HUES48 (cell line): ENCODE measurements at regions not wholly inside any gene's neighbourhood (a gene's known extent, or its start where the extent isn't known, plus 50 kb on each side); places are given as distances from the start of the nearest gene placed in this dataset.
"Not testable (repeated sequence)": the region's sequence is repeated elsewhere in the genome, so short reads cannot be mapped to it uniquely, and the experiment has no call there.

Experiments
- H3K27ac ChIP-seq: one replicate; pipeline ENCODE4 v1.7.0; 2013; ENCODE audit warnings: low read depth, low read length, inconsistent platforms
- H3K27me3 ChIP-seq: 2 replicates; pipeline ENCODE4 v1.6.1; 2013; ENCODE audit warnings: mild to moderate bottlenecking, low read length; ENCODE audit not compliant: control insufficient read depth, insufficient read depth
- H3K36me3 ChIP-seq: 2 replicates; pipeline ENCODE4 v1.6.1; 2013; ENCODE audit warnings: low read length; ENCODE audit not compliant: control insufficient read depth, insufficient read depth
- H3K4me1 ChIP-seq: 2 replicates; pipeline ENCODE4 v1.6.1; 2013; ENCODE audit warnings: mild to moderate bottlenecking, low read length; ENCODE audit not compliant: control insufficient read depth, insufficient read depth
- H3K4me3 ChIP-seq: 2 replicates; pipeline ENCODE4 v1.5.1; 2013; ENCODE audit warnings: mild to moderate bottlenecking, low read depth, low read length
- H3K9ac ChIP-seq: 2 replicates; pipeline ENCODE4 v1.6.1; 2013; ENCODE audit warnings: mild to moderate bottlenecking, low read depth, low read length, moderate library complexity
- H3K9me3 ChIP-seq: 2 replicates; pipeline ENCODE4 v1.6.1; 2013; ENCODE audit warnings: low read length; ENCODE audit not compliant: control insufficient read depth, insufficient read depth

DNA sequence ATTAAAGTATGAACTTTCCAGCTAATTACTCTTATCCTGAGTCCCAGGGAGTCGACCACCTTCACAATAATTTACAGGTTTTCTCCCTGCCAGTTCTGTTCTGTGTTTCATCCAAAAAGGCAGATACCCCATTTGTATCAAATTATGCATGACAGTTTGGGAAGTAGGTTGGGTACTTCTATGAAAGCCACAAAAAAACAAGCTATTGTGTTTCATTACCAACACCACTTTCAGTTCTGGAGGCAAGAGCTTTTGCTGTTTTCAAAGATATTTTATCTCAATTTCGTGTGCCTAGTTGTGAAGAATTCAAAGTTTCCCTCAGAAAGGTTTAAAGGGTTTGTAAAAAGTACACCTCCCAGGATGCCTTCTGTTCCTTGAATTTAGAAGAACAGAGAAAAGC is 557.4 kb downstream of the FLRT2 start:
- no peak overlapping the region for H3K27ac ChIP-seq
- H3K36me3 ChIP-seq, result no peaks in the 10 kb centered on the region
- peaks cover 24% of the 10 kb centered on the region for H3K4me1 ChIP-seq
- no peak overlapping the region for H3K4me3 ChIP-seq
- H3K27me3 ChIP-seq, result no peaks in the 10 kb centered on the region
- no peaks in the 10 kb centered on the region for H3K9me3 ChIP-seq
- no peak overlapping the region for H3K9ac ChIP-seq

DNA sequence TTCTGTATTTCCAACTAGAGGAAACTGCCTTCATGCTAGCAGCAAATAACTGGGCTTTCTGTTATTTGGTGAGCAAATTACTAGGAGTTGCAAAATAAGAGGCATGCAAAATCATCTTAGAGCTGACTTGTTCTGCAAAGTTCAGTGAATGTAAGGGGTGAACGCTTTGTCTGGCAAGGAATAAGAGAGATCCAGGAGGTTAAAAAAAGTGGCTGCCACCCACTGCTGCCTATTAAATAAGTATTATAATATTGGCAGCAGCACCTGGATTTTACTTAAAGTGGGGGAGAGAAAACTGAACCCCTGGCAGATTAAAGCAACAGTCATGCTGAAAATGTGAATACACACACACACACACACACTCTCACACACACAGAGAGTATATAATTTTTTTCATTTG is 557.0 kb downstream of the FLRT2 start:
- peaks cover 22% of the 10 kb centered on the region for H3K4me1 ChIP-seq
- H3K9ac ChIP-seq, result no peak overlapping the region

GRCh38 chr14:86084097-86084496 is 554.2 kb downstream of the FLRT2 start:
- Histone ChIP-seq H3K9me3 (no peaks in the 10 kb centered on the region), H3K4me3 (no peak overlapping the region), H3K27me3 (no peaks in the 10 kb centered on the region), H3K27ac (no peak overlapping the region), H3K36me3 (no peaks in the 10 kb centered on the region), H3K4me1 (peaks cover 21% of the 10 kb centered on the region), H3K9ac (no peak overlapping the region)

More for the DNA sequence above, 557.0 kb downstream of the FLRT2 start:
- no peaks in the 10 kb centered on the region for H3K27me3 ChIP-seq
- H3K9me3 ChIP-seq, result no peaks in the 10 kb centered on the region
- H3K27ac ChIP-seq, result no peak overlapping the region
- no peak overlapping the region for H3K4me3 ChIP-seq
- no peaks in the 10 kb centered on the region for H3K36me3 ChIP-seq

DNA sequence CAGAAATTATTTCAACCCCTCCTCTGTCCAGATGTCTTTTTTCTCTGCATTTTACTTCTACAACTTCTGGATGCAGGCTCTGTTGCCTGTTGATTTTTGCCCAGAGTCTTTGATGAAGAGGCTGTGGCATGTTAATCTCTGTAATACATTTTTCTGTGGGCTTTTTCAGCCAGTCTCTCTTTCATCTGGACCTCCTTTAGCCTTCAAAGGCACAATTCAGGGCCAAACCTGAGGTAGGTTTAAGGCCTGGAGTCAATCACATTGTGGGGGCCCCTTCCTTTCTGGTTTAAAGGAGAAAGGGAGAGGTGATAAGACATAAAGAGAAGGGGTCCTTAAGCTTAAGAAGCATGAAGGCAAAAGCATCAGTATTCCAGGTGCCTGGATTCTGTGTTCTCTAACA is 553.7 kb downstream of the FLRT2 start:
- Histone ChIP-seq H3K27ac (no peak overlapping the region), H3K4me1 (peaks cover 21% of the 10 kb centered on the region), H3K27me3 (no peaks in the 10 kb centered on the region), H3K36me3 (no peaks in the 10 kb centered on the region), H3K9ac (no peak overlapping the region), H3K4me3 (no peak overlapping the region), H3K9me3 (no peaks in the 10 kb centered on the region)

DNA sequence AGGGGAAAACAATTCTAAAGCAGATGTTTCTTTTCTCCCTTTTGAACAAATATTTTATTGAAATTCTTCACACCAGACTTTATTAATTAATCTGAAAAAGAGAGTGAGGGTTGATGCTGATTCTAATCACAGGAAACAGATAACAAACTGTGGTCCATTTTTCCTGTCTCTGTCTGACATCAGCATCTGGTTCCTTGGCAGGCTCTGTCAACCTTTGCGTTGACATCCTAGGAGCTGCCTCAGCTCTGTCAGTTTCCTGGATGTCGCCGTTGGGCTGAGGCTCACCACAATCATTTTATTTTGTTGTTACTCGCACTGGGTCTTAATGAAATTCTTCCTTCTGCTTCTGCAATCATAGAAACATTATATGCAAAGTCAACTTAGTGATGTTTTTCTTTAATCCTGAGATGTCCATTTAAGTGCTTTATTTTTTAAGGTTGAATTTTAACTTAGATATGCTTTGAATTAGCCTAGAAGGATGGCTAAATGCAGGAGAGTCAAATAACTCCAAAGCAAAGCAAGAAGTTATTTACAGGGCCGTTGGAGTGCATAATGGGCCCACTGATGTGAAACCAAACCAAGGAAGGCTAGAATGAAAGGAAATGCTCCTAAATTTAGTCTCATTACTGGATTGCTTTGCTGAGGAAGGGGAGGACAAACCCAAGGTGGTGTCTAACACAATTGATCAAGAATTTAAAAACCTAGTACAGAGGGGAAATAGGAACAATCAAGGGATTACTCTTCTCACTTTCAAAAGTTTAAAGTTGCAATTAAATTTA is 542.4 kb downstream of the FLRT2 start:
- no peak overlapping the region for H3K27ac ChIP-seq
- no peaks in the 10 kb centered on the region for H3K27me3 ChIP-seq
- no peak overlapping the region for H3K4me3 ChIP-seq
- no peaks in the 10 kb centered on the region for H3K9me3 ChIP-seq
- no peak overlapping the region for H3K9ac ChIP-seq
- no peaks in the 10 kb centered on the region for H3K4me1 ChIP-seq
- H3K36me3 ChIP-seq, result no peaks in the 10 kb centered on the region

- no peak overlapping the region for H3K9ac ChIP-seq
- no peaks in the 10 kb centered on the region for H3K9me3 ChIP-seq
- H3K27ac ChIP-seq, result no peak overlapping the region
- H3K4me3 ChIP-seq, result no peak overlapping the region
- no peaks in the 10 kb centered on the region for H3K4me1 ChIP-seq
- H3K36me3 ChIP-seq, result no peaks in the 10 kb centered on the region
- H3K27me3 ChIP-seq, result no peaks in the 10 kb centered on the region
These were observed 536.7 kb downstream of the FLRT2 start for GRCh38 chr14:86066651-86067050.

DNA sequence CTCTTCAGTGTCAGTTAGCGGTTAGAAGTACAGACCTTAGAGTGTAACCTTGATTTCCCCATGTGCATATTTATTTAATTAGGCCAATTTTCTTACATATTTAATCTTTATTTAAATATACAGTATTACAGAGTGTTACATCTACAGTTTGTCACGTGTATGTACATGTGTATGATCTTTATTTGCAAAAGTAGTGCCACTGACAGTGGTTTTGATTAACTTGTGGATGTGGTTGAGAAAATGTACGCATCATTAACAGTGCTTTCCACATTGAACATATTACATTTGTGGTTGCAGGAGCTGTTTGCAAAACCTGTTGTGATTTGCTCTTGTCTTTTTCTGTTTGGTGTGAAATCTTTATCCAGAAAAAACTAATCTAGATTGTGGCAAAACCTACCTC is 535.5 kb downstream of the FLRT2 start:
- H3K27me3 ChIP-seq, result no peaks in the 10 kb centered on the region
- no peaks in the 10 kb centered on the region for H3K4me1 ChIP-seq
- no peak overlapping the region for H3K9ac ChIP-seq

GRCh38 chr14:86064595-86064994 is 534.7 kb downstream of the FLRT2 start:
- not testable (repeated sequence) for H3K9me3 ChIP-seq, H3K4me3 ChIP-seq, H3K9ac ChIP-seq, H3K27me3 ChIP-seq, H3K36me3 ChIP-seq, H3K4me1 ChIP-seq, H3K27ac ChIP-seq

More for the DNA sequence above, 535.5 kb downstream of the FLRT2 start:
- Histone ChIP-seq H3K4me3 (no peak overlapping the region), H3K9me3 (no peaks in the 10 kb centered on the region), H3K36me3 (no peaks in the 10 kb centered on the region), H3K27ac (no peak overlapping the region)

GRCh38 chr14:86057018-86057667 is 527.2 kb downstream of the FLRT2 start:
- H3K9ac ChIP-seq, result no peak overlapping the region
- H3K9me3 ChIP-seq, result no peaks in the 10 kb centered on the region
- no peaks in the 10 kb centered on the region for H3K27me3 ChIP-seq
- no peaks in the 10 kb centered on the region for H3K36me3 ChIP-seq
- no peak overlapping the region for H3K27ac ChIP-seq
- no peak overlapping the region for H3K4me3 ChIP-seq
- no peaks in the 10 kb centered on the region for H3K4me1 ChIP-seq

DNA sequence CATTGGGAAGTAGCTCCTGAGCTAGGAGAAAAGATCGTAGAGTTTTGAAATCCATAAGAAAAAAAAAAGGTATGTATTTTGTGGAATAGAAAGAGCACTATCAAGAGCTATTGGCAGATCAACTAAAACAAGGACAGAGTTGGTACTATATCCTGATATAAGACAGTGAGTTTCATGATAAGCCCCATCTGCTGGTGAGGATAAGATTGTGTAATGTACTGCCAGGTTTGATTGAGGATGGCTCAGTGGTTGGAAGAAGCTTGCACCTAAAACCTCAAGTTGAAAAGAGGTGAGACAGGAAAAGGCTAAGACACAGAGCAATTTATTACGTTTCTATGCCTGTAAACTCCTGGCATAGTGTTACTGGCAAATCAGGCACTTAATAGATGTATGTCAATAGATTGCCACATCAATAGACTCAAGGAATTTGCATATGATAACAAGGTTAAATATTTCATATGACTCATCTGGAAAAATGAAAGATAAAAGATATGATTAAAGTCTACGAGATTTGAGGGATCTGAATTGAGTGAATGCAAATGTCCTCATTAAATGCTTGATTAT is 525.6 kb downstream of the FLRT2 start:
- no peaks in the 10 kb centered on the region for H3K27me3 ChIP-seq
- no peaks in the 10 kb centered on the region for H3K9me3 ChIP-seq
- no peak overlapping the region for H3K9ac ChIP-seq
- H3K4me3 ChIP-seq, result no peak overlapping the region
- no peaks in the 10 kb centered on the region for H3K36me3 ChIP-seq
- H3K4me1 ChIP-seq, result no peaks in the 10 kb centered on the region
- no peak overlapping the region for H3K27ac ChIP-seq

GRCh38 chr14:86052868-86053267 is 522.9 kb downstream of the FLRT2 start:
- H3K9me3 ChIP-seq, result no peaks in the 10 kb centered on the region
- no peaks in the 10 kb centered on the region for H3K36me3 ChIP-seq
- H3K9ac ChIP-seq, result no peak overlapping the region
- H3K27ac ChIP-seq, result no peak overlapping the region
- H3K27me3 ChIP-seq, result no peaks in the 10 kb centered on the region
- H3K4me1 ChIP-seq, result no peaks in the 10 kb centered on the region
- H3K4me3 ChIP-seq, result no peak overlapping the region
